GM23338 (cell line): ENCODE measurements at regions not wholly inside any gene's neighbourhood (a gene's known extent, or its start where the extent isn't known, plus 50 kb on each side); places are given as distances from the start of the nearest gene placed in this dataset.

ENCODE experiments used
- ATAC-seq: fragments of 200-7000 bp; cut with Tn5 transposase; 3 replicates; pipeline ENCODE4 v1.9.1; 2020
- DNase-seq: peaks from one replicate; pipeline ENCODE4 v3.0.0-alpha.2; 2015; ENCODE audit warnings: low spot score
- H2AFZ ChIP-seq: fragments of 200-600 bp; sonication (generic); 2 replicates; pipeline ENCODE4 v1.8.0; 2016; ENCODE audit warnings: antibody characterized with exemption, mild to moderate bottlenecking, moderate library complexity
- H3F3A ChIP-seq: fragments of 200-600 bp; sonication (generic); replicated peaks from 2 replicates; pipeline ENCODE4 v1.8.0; 2017; ENCODE audit warnings: antibody characterized with exemption, mixed run types, low read depth
- H3K27ac ChIP-seq: fragments of 200-600 bp; sonication (generic); 2 replicates; pipeline ENCODE4 v1.6.1; 2016; ENCODE audit warnings: low read depth
- H3K27me3 ChIP-seq: fragments of 200-600 bp; sonication (generic); 2 replicates; pipeline ENCODE4 v1.8.0; 2016; ENCODE audit warnings: mild to moderate bottlenecking, mixed run types, moderate library complexity; ENCODE audit not compliant: insufficient read depth
- H3K36me3 ChIP-seq: fragments of 200-600 bp; sonication (generic); 2 replicates; pipeline ENCODE4 v1.8.0; 2016; ENCODE audit warnings: mild to moderate bottlenecking; ENCODE audit not compliant: insufficient read depth
- H3K4me1 ChIP-seq: fragments of 200-600 bp; sonication (generic); 2 replicates; pipeline ENCODE4 v1.8.0; 2016; ENCODE audit warnings: mild to moderate bottlenecking, moderate library complexity; ENCODE audit not compliant: insufficient read depth
- H3K4me2 ChIP-seq: fragments of 200-600 bp; sonication (generic); 2 replicates; pipeline ENCODE4 v1.7.1; 2017; ENCODE audit warnings: mixed run types
- H3K4me3 ChIP-seq: fragments of 200-600 bp; sonication (generic); 2 replicates; pipeline ENCODE4 v1.6.1; 2016; ENCODE audit warnings: mixed run types
- H3K79me2 ChIP-seq: fragments of 200-600 bp; sonication (generic); replicated peaks from 2 replicates; pipeline ENCODE4 v1.8.0; 2017; ENCODE audit warnings: mild to moderate bottlenecking; ENCODE audit not compliant: insufficient read depth
- H3K9me2 ChIP-seq: fragments of 200-600 bp; sonication (generic); 2 replicates; pipeline ENCODE4 v1.8.0; 2017; ENCODE audit not compliant: insufficient read depth
- H4K20me1 ChIP-seq: fragments of 200-600 bp; sonication (generic); replicated peaks from 2 replicates; pipeline ENCODE4 v1.8.0; 2017; ENCODE audit warnings: mild to moderate bottlenecking; ENCODE audit not compliant: insufficient read depth
- H3K27ac Mint-ChIP-seq: 2 replicates; pipeline ENCODE4 v1.8.0; 2020; ENCODE audit warnings: inconsistent platforms, mild to moderate bottlenecking, moderate library complexity, mixed read lengths
- H3K27me3 Mint-ChIP-seq: 3 replicates; pipeline ENCODE4 v1.8.0; 2022; ENCODE audit warnings: low read depth, mild to moderate bottlenecking, moderate library complexity, mixed read lengths, inconsistent platforms; ENCODE audit not compliant: insufficient read depth, poor library complexity
- H3K36me3 Mint-ChIP-seq: 3 replicates; pipeline ENCODE4 v1.8.0; 2021; ENCODE audit warnings: low read depth, mild to moderate bottlenecking, inconsistent platforms, moderate library complexity, mixed read lengths
- H3K4me1 Mint-ChIP-seq: 3 replicates; pipeline ENCODE4 v1.8.0; 2020; ENCODE audit warnings: mild to moderate bottlenecking, inconsistent platforms, mixed read lengths
- H3K4me3 Mint-ChIP-seq: 3 replicates; pipeline ENCODE4 v1.8.0; 2021; ENCODE audit warnings: moderate library complexity, mild to moderate bottlenecking, inconsistent platforms, mixed read lengths
- H3K9me3 Mint-ChIP-seq: 3 replicates; pipeline ENCODE4 v1.8.0; 2020; ENCODE audit warnings: moderate library complexity, mild to moderate bottlenecking, inconsistent platforms, mixed read lengths
- CREB1 ChIP-seq: fragments of 250-450 bp; sonication (Bioruptor Pico); IDR thresholded peaks from 2 replicates; pipeline ENCODE4 v1.5.0; 2020; ENCODE audit warnings: low read depth, mild to moderate bottlenecking, moderate library complexity
- CTCF ChIP-seq, 2 experiments: fragments of 200-600 bp in 1 of 2; sonication (generic) in 1 of 2; conservative IDR thresholded peaks; 2 replicates each; pipeline versions ENCODE4 v1.5.1 to v1.6.1; 2016 to 2017; ENCODE audit warnings: antibody characterized with exemption in 2 of 2, low read depth in 2 of 2, mild to moderate bottlenecking in 2 of 2, moderate library complexity in 1 of 2
- ETS1 ChIP-seq: IDR thresholded peaks from 2 replicates; pipeline ENCODE4 v1.6.1; 2016; ENCODE audit warnings: antibody characterized with exemption
- EZH2 ChIP-seq: fragments of 200-600 bp; sonication (generic); IDR thresholded peaks from one replicate; pipeline ENCODE4 v1.8.0; 2017; ENCODE audit warnings: antibody characterized with exemption, mild to moderate bottlenecking, low read depth; ENCODE audit not compliant: unreplicated experiment
- ZNF114 ChIP-seq: fragments of 250-450 bp; sonication (Bioruptor Pico); IDR thresholded peaks from 2 replicates; pipeline ENCODE4 v1.5.0; 2020; ENCODE audit warnings: mild to moderate bottlenecking, moderate library complexity
- ZNF331 ChIP-seq: fragments of 250-450 bp; sonication (Bioruptor Pico); IDR thresholded peaks from 2 replicates; pipeline ENCODE4 v1.5.0; 2020; ENCODE audit warnings: low read depth, mild to moderate bottlenecking, moderate library complexity
- ZNF462 ChIP-seq: fragments of 250-450 bp; sonication (Bioruptor Pico); IDR thresholded peaks from 2 replicates; pipeline ENCODE4 v1.5.0; 2020; ENCODE audit warnings: mild to moderate bottlenecking, moderate library complexity

- no peak overlapping the region for H3K27ac Mint-ChIP-seq
- Histone ChIP-seq H3F3A (no peaks in the 10 kb centered on the region), H3K36me3 (no peaks in the 10 kb centered on the region), H3K79me2 (no peaks in the 10 kb centered on the region), H3K4me2 (no peak overlapping the region), H3K9me2 (no peaks in the 10 kb centered on the region), H3K4me1 (no peaks in the 10 kb centered on the region), H3K4me3 (no peak overlapping the region), H3K27ac (no peak overlapping the region), H4K20me1 (no peaks in the 10 kb centered on the region), H3K27me3 (no peaks in the 10 kb centered on the region), H2AFZ (no peak overlapping the region)
- H3K4me1 Mint-ChIP-seq, result no peaks in the 10 kb centered on the region
- ATAC-seq (no peak), DNase-seq (no peak)
- no peaks in the 10 kb centered on the region for H3K36me3 Mint-ChIP-seq
- no peaks in the 10 kb centered on the region for H3K27me3 Mint-ChIP-seq
- H3K4me3 Mint-ChIP-seq, result no peak overlapping the region
- no peak for TF ChIP-seq EZH2
- no peaks in the 10 kb centered on the region for H3K9me3 Mint-ChIP-seq
These were observed 66.4 kb upstream of the MPHOSPH6 start for GRCh38 chr16:82236415-82236814.

GRCh38 chr16:82232806-82233205 is 62.8 kb upstream of the MPHOSPH6 start:
- TF ChIP-seq ZNF331 (CRISPR knock-in tag), result no peak
- no peak for TF ChIP-seq ZNF114 (CRISPR knock-in tag)
- TF ChIP-seq CREB1 (CRISPR knock-in tag), result no peak
- H2AFZ ChIP-seq, result no peak overlapping the region
- H3K79me2 ChIP-seq, result no peaks in the 10 kb centered on the region
- no peak overlapping the region for H3K4me3 Mint-ChIP-seq
- H3K4me3 ChIP-seq, result no peak overlapping the region
- peaks cover 2% of the 10 kb centered on the region for H3K27me3 Mint-ChIP-seq
- H3K27ac ChIP-seq, result no peak overlapping the region
- no peaks in the 10 kb centered on the region for H3K36me3 ChIP-seq
- no peaks in the 10 kb centered on the region for H3K4me1 ChIP-seq
- no peak overlapping the region for H3K27ac Mint-ChIP-seq
- H3K9me2 ChIP-seq, result no peaks in the 10 kb centered on the region
- H3F3A ChIP-seq, result no peaks in the 10 kb centered on the region
- no peaks in the 10 kb centered on the region for H3K9me3 Mint-ChIP-seq
- DNase-seq (no peak), ATAC-seq (no peak)
- no peak overlapping the region for H3K4me2 ChIP-seq
- no peaks in the 10 kb centered on the region; the same call in 2 of the 3 replicates for H3K4me1 Mint-ChIP-seq
- no peaks in the 10 kb centered on the region for H3K27me3 ChIP-seq
- no peaks in the 10 kb centered on the region for H3K36me3 Mint-ChIP-seq
- H4K20me1 ChIP-seq, result no peaks in the 10 kb centered on the region

- Histone ChIP-seq H3K9me2 (no peaks in the 10 kb centered on the region), H3K27me3 (no peaks in the 10 kb centered on the region), H3K4me2 (no peak overlapping the region), H3K4me1 (no peaks in the 10 kb centered on the region), H3K4me3 (no peak overlapping the region), H3F3A (no peaks in the 10 kb centered on the region), H4K20me1 (no peaks in the 10 kb centered on the region), H3K36me3 (no peaks in the 10 kb centered on the region), H2AFZ (no peak overlapping the region), H3K27ac (no peak overlapping the region), H3K79me2 (no peaks in the 10 kb centered on the region)
- no peak for ATAC-seq
- H3K9me3 Mint-ChIP-seq, result no peaks in the 10 kb centered on the region
- no peak for DNase-seq
- H3K4me1 Mint-ChIP-seq, result no peaks in the 10 kb centered on the region; the same call in 2 of the 3 replicates
- H3K27me3 Mint-ChIP-seq, result peaks cover 2% of the 10 kb centered on the region
- H3K27ac Mint-ChIP-seq, result no peak overlapping the region
- no peaks in the 10 kb centered on the region for H3K36me3 Mint-ChIP-seq
- H3K4me3 Mint-ChIP-seq, result no peak overlapping the region
- TF ChIP-seq ETS1, result no peak
- no peak for TF ChIP-seq CTCF (conservative IDR thresholded peaks at IDR 0.05; ENCODE audit: low read depth in 2 of 2)
- no peak for TF ChIP-seq ZNF462 (CRISPR knock-in tag)
- TF ChIP-seq ZNF114 (CRISPR knock-in tag), result no peak
These were observed 61.2 kb upstream of the MPHOSPH6 start for GRCh38 chr16:82231008-82231787.
